MCF 10A (cell line): ENCODE measurements at regions not wholly inside any gene's neighbourhood (a gene's known extent, or its start where the extent isn't known, plus 50 kb on each side); places are given as distances from the start of the nearest gene placed in this dataset.

Source experiments
- BruUV-seq: library from RNA; stranded (reverse); fragments of 400-500 nt; replicated peaks from 2 replicates; lab custom pipeline; 2021; lab: Mats Ljungman, UMichigan
- CTCF ChIA-PET: fragments of 300-600 bp; sonication (Branson Sonifier 250); formaldehyde crosslinking; extraction: SDS; loops from one replicate; lab custom pipeline; 2021; ENCODE audit warnings: antibody characterized with exemption, inconsistent platforms; lab: Yijun Ruan, JAX
- POLR2A ChIA-PET: fragments of 300-600, 350-650 bp; sonication (Branson Sonifier 250); formaldehyde crosslinking; extraction: SDS; loops from one replicate; lab custom pipeline; 2020; ENCODE audit warnings: antibody characterized with exemption, inconsistent platforms; lab: Yijun Ruan, JAX
- DNase-seq: peaks from one replicate; pipeline ENCODE4 v3.0.0-alpha.2; 2018; ENCODE audit not compliant: unreplicated experiment
- H3K27ac Mint-ChIP-seq: one replicate; pipeline ENCODE4 v1.8.0; 2022; ENCODE audit warnings: mild to moderate bottlenecking, low read depth, mixed read lengths; ENCODE audit not compliant: unreplicated experiment
- H3K27me3 Mint-ChIP-seq: one replicate; pipeline ENCODE4 v1.8.0; 2022; ENCODE audit warnings: mixed read lengths; ENCODE audit not compliant: insufficient read depth, unreplicated experiment
- H3K36me3 Mint-ChIP-seq: one replicate; pipeline ENCODE4 v1.8.0; 2022; ENCODE audit warnings: mild to moderate bottlenecking, moderate library complexity, mixed read lengths; ENCODE audit not compliant: insufficient read depth, unreplicated experiment
- H3K4me1 Mint-ChIP-seq: one replicate; pipeline ENCODE4 v1.8.0; 2022; ENCODE audit warnings: mixed read lengths; ENCODE audit not compliant: insufficient read depth, unreplicated experiment
- H3K4me3 Mint-ChIP-seq: one replicate; pipeline ENCODE4 v1.8.0; 2022; ENCODE audit warnings: mild to moderate bottlenecking, moderate library complexity, mixed read lengths; ENCODE audit not compliant: unreplicated experiment
- H3K9me3 Mint-ChIP-seq: one replicate; pipeline ENCODE4 v1.8.0; 2022; ENCODE audit warnings: mixed read lengths; ENCODE audit not compliant: unreplicated experiment
- intact Hi-C: fragments of 100-400 bp; cut with micrococcal nuclease; formaldehyde crosslinking; loops from 2 replicates; pipeline ENCODE4 v1.14.1; 2022
- TF ChIP-seq, protein P1 (sequence below): fragments of 200-600 bp; IDR thresholded peaks from one replicate; pipeline ENCODE4 v1.8.0; 2022; ENCODE audit warnings: antibody characterized with exemption, mild to moderate bottlenecking; ENCODE audit not compliant: unreplicated experiment

DNA sequence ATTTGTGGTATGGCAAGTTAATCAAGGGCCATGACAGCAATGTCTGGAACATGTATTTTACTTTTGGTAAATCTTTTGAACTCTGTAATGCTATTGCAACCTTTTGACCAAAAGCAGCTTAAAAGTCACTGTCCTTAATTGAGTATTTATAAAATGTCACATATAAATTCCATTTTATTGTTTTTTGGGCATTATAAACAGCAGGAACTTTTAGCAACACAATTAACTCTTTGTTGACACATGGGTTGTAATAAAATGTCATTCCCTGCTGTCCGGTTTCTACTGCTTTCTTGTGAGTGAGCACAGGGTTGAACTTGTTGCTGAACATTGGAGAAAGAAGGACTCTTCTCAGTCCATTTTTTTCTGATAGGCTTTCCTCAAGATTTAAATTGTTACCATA is 1923.1 kb downstream of the PCDH9 start:
- intact Hi-C loops: no loop called here
- no peaks in the 10 kb centered on the region for H3K27me3 Mint-ChIP-seq
- TF ChIP-seq, protein P1, sequence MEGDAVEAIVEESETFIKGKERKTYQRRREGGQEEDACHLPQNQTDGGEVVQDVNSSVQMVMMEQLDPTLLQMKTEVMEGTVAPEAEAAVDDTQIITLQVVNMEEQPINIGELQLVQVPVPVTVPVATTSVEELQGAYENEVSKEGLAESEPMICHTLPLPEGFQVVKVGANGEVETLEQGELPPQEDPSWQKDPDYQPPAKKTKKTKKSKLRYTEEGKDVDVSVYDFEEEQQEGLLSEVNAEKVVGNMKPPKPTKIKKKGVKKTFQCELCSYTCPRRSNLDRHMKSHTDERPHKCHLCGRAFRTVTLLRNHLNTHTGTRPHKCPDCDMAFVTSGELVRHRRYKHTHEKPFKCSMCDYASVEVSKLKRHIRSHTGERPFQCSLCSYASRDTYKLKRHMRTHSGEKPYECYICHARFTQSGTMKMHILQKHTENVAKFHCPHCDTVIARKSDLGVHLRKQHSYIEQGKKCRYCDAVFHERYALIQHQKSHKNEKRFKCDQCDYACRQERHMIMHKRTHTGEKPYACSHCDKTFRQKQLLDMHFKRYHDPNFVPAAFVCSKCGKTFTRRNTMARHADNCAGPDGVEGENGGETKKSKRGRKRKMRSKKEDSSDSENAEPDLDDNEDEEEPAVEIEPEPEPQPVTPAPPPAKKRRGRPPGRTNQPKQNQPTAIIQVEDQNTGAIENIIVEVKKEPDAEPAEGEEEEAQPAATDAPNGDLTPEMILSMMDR: no peak

GRCh38 chr13:65302691-65303090 is 1927.4 kb downstream of the PCDH9 start:
- BruUV-seq: no TSS peak
- intact Hi-C loops: no loop called here
- Mint-ChIP-seq H3K27ac (no peak overlapping the region), H3K36me3 (no peaks in the 10 kb centered on the region), H3K4me3 (no peak overlapping the region), H3K9me3 (peaks cover 6% of the 10 kb centered on the region), H3K4me1 (no peaks in the 10 kb centered on the region), H3K27me3 (no peaks in the 10 kb centered on the region)
- POLR2A ChIA-PET: no interaction called here
- CTCF ChIA-PET: interaction anchor here (0.6 kb wide), 2 partner anchors 80 to 304 kb away, joined by 3 read pairs; no protein-coding TSS in a partner anchor
- TF ChIP-seq, protein P1: no peak
- DNase-seq: no peak

More for the DNA sequence above, 1923.1 kb downstream of the PCDH9 start:
- H3K36me3 Mint-ChIP-seq: no peaks in the 10 kb centered on the region
- CTCF ChIA-PET: no interaction called here
- H3K9me3 Mint-ChIP-seq: peaks cover 7% of the 10 kb centered on the region
- POLR2A ChIA-PET: no interaction called here
- H3K4me1 Mint-ChIP-seq: no peaks in the 10 kb centered on the region
- H3K27ac Mint-ChIP-seq: no peak overlapping the region
- H3K4me3 Mint-ChIP-seq: no peak overlapping the region
- BruUV-seq: no TSS peak
- no peak for DNase-seq

GRCh38 chr13:65301506-65301905 is 1928.6 kb downstream of the PCDH9 start:
- H3K4me3 Mint-ChIP-seq: no peak overlapping the region
- no peaks in the 10 kb centered on the region for H3K4me1 Mint-ChIP-seq
- H3K27ac Mint-ChIP-seq: no peak overlapping the region

GRCh38 chr13:65300220-65300619 is 1929.9 kb downstream of the PCDH9 start:
- peaks cover 8% of the 10 kb centered on the region for H3K9me3 Mint-ChIP-seq
- BruUV-seq: no TSS peak

More at GRCh38 chr13:65301506-65301905, 1928.6 kb downstream of the PCDH9 start:
- no TSS peak for BruUV-seq
- ChIA-PET POLR2A (interaction anchor here (0.6 kb wide), 1 partner anchor 32 kb away, joined by 3 read pairs; no protein-coding TSS in a partner anchor), CTCF (interaction anchor here (0.5 to 0.7 kb wide), 4 partner anchors 10 to 797 kb away, joined by 3 read pairs; no protein-coding TSS in a partner anchor)
- Mint-ChIP-seq H3K9me3 (peaks cover 8% of the 10 kb centered on the region), H3K27me3 (no peaks in the 10 kb centered on the region), H3K36me3 (no peaks in the 10 kb centered on the region)
- no peak for DNase-seq
- intact Hi-C loops: no loop called here
- TF ChIP-seq, protein P1: no peak

More at GRCh38 chr13:65300220-65300619, 1929.9 kb downstream of the PCDH9 start:
- Mint-ChIP-seq H3K4me1 (no peaks in the 10 kb centered on the region), H3K36me3 (no peaks in the 10 kb centered on the region), H3K4me3 (no peak overlapping the region), H3K27me3 (no peaks in the 10 kb centered on the region), H3K27ac (no peak overlapping the region)
- ChIA-PET CTCF (no interaction called here), POLR2A (interaction anchor here (0.7 kb wide), 2 partner anchors 307 to 1941 kb away, joined by 3 read pairs; no protein-coding TSS in a partner anchor)
- DNase-seq: no peak
- TF ChIP-seq, protein P1: no peak
- intact Hi-C loops: no loop called here
